ENCODE measurements at regions not wholly inside any gene's neighbourhood (a gene's known extent, or its start where the extent isn't known, plus 50 kb on each side); places are given as distances from the start of the nearest gene placed in this dataset.

- 93 to 100% methylated on average over 2 to 4 of the region's 5 CpGs for WGBS, 2 experiments (ENCODE audit: insufficient coverage in 2 of 2)
- H3K4me1 ChIP-seq (ENCODE audit: control insufficient read depth, insufficient read depth, low read length, poor library complexity, severe bottlenecking), result no peaks in the 10 kb centered on the region
- no peaks in the 10 kb centered on the region for H3K9me3 ChIP-seq (ENCODE audit: control insufficient read depth, low read length)
- H3K36me3 ChIP-seq (ENCODE audit: control insufficient read depth, insufficient read depth, low read length), result no peaks in the 10 kb centered on the region
- no peak overlapping the region for H3K27ac ChIP-seq (ENCODE audit: low read depth, low read length, severe bottlenecking)
- no peak overlapping the region for H3K4me3 ChIP-seq (ENCODE audit: extremely low read depth, insufficient read depth, low read length, poor library complexity, severe bottlenecking)
These were observed 157.5 kb downstream of the ELOVL4 start for GRCh38 chr6:79789896-79790295.

GRCh38 chr6:79788756-79789155, 157.6 kb downstream of the SH3BGRL2 start:
- H3K27ac ChIP-seq (ENCODE audit: low read depth, low read length, severe bottlenecking), result no peak overlapping the region
- WGBS, 2 experiments (ENCODE audit: insufficient coverage in 2 of 2), result 89% methylated on average over 1 of the region's 1 CpG; no CpG with 5 or more reads in 1 of the 2 experiments

DNA sequence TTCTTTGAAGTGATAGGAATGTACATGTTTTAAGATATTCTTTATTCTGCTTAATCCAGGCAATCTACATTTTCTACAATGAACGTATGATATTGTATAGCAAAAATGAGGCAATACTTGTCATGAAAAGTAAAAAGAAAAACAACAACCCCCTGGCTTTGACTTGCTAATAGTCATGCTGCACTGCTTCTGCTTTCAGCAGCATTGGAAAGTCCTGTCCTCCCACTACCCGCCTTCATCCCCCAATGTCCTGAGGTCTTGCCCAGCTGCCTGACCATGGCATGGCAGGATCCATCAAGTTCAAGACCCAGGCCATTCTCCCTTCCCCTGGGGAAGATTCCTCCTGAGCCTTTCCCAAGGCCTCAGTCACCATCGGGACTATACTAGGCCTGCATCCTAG, 156.5 kb downstream of the SH3BGRL2 start:
- no peaks in the 10 kb centered on the region for H3K9me3 ChIP-seq (ENCODE audit: control insufficient read depth, low read length)
- no peaks in the 10 kb centered on the region for H3K36me3 ChIP-seq (ENCODE audit: control insufficient read depth, insufficient read depth, low read length)
- no peak overlapping the region for H3K4me3 ChIP-seq (ENCODE audit: extremely low read depth, insufficient read depth, low read length, poor library complexity, severe bottlenecking)
- no peak overlapping the region for H3K27ac ChIP-seq (ENCODE audit: low read depth, low read length, severe bottlenecking)
- WGBS, 2 experiments (ENCODE audit: insufficient coverage in 2 of 2), result 100% methylated on average over 1 of the region's 3 CpGs; no CpG with 5 or more reads in 1 of the 2 experiments
- no peaks in the 10 kb centered on the region for H3K4me1 ChIP-seq (ENCODE audit: control insufficient read depth, insufficient read depth, low read length, poor library complexity, severe bottlenecking)

More at GRCh38 chr6:79788756-79789155, 157.6 kb downstream of the SH3BGRL2 start:
- no peaks in the 10 kb centered on the region for H3K4me1 ChIP-seq (ENCODE audit: control insufficient read depth, insufficient read depth, low read length, poor library complexity, severe bottlenecking)
- H3K9me3 ChIP-seq (ENCODE audit: control insufficient read depth, low read length), result no peaks in the 10 kb centered on the region
- H3K36me3 ChIP-seq (ENCODE audit: control insufficient read depth, insufficient read depth, low read length), result no peaks in the 10 kb centered on the region
- no peak overlapping the region for H3K4me3 ChIP-seq (ENCODE audit: extremely low read depth, insufficient read depth, low read length, poor library complexity, severe bottlenecking)

DNA sequence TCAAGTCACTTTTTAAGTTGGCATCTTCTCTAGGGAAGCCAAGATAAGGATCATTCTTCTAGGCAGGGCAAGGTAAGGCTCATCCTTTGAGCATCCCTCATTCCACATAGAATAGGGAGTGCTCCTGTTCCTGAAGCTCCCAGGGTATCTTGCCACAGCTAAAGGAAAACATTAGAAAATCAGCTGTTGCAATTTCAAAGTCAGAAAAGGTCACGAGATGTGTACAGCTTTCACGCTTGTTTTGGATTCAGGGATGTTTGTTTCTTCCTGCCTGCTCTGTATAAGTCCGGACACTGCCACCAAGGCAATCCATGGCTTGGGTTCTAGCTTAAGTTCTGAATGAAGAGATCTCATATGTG, 153.2 kb downstream of the SH3BGRL2 start:
- no peak overlapping the region for H3K4me3 ChIP-seq (ENCODE audit: extremely low read depth, insufficient read depth, low read length, poor library complexity, severe bottlenecking)
- H3K9me3 ChIP-seq (ENCODE audit: control insufficient read depth, low read length), result no peaks in the 10 kb centered on the region
- H3K27ac ChIP-seq (ENCODE audit: low read depth, low read length, severe bottlenecking), result no peak overlapping the region
- WGBS, 2 experiments (ENCODE audit: insufficient coverage in 2 of 2), result 77 to 83% methylated on average over 2 of the region's 3 CpGs
- H3K36me3 ChIP-seq (ENCODE audit: control insufficient read depth, insufficient read depth, low read length), result no peaks in the 10 kb centered on the region
- no peaks in the 10 kb centered on the region for H3K4me1 ChIP-seq (ENCODE audit: control insufficient read depth, insufficient read depth, low read length, poor library complexity, severe bottlenecking)

DNA sequence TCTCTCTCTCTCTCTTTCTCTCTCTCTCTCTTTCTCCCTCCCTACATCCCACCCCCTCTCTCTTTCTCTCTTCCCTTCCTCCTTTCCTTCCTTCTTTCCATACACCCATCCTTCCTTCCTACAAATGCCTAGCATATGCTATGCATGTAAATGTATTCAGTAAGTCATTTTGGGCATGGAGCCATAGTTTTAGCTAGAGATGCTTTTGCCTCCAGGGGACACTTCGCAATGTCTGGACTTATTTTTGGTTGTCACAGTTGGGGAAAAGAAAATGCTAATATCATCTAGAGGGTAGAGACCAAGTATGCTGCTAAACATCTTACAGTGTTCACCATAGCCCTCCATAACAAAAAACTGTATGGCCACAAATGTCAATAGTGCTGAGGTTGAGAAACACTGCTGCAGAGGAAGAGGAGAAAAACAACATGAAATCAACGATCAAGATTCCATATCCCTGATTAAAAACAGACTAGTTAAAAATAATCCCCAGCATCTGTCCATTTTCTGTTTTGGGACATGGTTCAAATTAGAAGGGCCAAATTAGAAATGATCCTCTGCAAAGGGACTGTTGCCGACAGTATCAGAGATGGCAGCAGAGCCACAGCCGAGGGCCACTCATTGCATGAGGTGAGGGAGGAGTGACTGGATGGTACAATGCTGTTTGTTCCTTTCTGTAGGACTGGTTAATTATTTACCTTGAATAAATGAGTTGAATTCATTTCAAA, 152.7 kb downstream of the SH3BGRL2 start:
- Histone ChIP-seq H3K9me3 (ENCODE audit: control insufficient read depth, low read length) (no peaks in the 10 kb centered on the region), H3K36me3 (ENCODE audit: control insufficient read depth, insufficient read depth, low read length) (no peaks in the 10 kb centered on the region), H3K27ac (ENCODE audit: low read depth, low read length, severe bottlenecking) (no peak overlapping the region), H3K4me1 (ENCODE audit: control insufficient read depth, insufficient read depth, low read length, poor library complexity, severe bottlenecking) (no peaks in the 10 kb centered on the region), H3K4me3 (ENCODE audit: extremely low read depth, insufficient read depth, low read length, poor library complexity, severe bottlenecking) (no peak overlapping the region)
- 86 to 89% methylated on average over 2 to 3 of the region's 4 CpGs for WGBS, 2 experiments (ENCODE audit: insufficient coverage in 2 of 2)

DNA sequence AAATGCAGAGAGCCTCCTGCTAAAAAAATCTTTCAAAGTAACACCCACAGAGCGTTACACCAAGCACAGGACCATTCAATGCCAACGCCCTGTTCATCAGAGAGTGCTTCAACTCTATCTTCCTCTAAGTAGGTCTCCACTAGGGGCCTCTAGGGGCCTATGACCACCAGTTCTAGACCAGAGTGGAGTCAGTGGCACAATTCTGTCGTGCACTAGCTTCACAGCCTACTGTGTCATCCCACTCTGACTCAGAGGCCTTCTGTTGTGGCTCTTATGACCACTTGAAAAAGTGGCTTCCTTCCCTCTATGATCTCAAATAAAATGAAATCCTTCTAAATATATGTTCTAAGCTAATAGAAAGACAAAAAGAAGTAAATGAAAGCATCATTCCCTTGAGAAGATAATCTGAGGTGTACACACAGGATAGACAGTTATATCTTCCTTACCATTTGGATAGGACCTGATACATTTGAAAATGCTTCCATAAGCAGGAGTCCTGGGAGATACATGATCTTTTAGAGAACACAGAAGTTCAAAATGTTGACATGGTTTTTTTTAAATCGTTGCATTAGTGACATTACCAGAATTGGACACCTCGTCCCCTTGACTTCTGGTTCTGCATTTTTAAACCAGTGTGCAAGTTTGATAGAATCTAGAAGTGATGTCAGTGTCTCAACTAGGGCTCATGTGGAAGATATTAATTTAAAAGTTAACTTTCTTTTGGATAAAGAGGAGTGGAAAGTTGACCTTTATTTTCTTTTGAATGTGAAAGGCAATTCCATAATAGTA, 151.9 kb downstream of the SH3BGRL2 start:
- Histone ChIP-seq H3K9me3 (ENCODE audit: control insufficient read depth, low read length) (no peaks in the 10 kb centered on the region), H3K36me3 (ENCODE audit: control insufficient read depth, insufficient read depth, low read length) (no peaks in the 10 kb centered on the region)
- WGBS, 2 experiments (ENCODE audit: insufficient coverage in 2 of 2), result 89 to 92% methylated on average over 5 of the region's 5 CpGs

GRCh38 chr6:79781916-79782315, 150.8 kb downstream of the SH3BGRL2 start:
- Histone ChIP-seq H3K27ac (ENCODE audit: low read depth, low read length, severe bottlenecking) (no peak overlapping the region), H3K36me3 (ENCODE audit: control insufficient read depth, insufficient read depth, low read length) (no peaks in the 10 kb centered on the region), H3K9me3 (ENCODE audit: control insufficient read depth, low read length) (no peaks in the 10 kb centered on the region), H3K4me1 (ENCODE audit: control insufficient read depth, insufficient read depth, low read length, poor library complexity, severe bottlenecking) (no peaks in the 10 kb centered on the region), H3K4me3 (ENCODE audit: extremely low read depth, insufficient read depth, low read length, poor library complexity, severe bottlenecking) (no peak overlapping the region)
- WGBS, 2 experiments (ENCODE audit: insufficient coverage in 2 of 2), result 90 to 93% methylated on average over 2 to 3 of the region's 4 CpGs

More for the DNA sequence above, 151.9 kb downstream of the SH3BGRL2 start:
- H3K27ac ChIP-seq (ENCODE audit: low read depth, low read length, severe bottlenecking), result no peak overlapping the region
- H3K4me3 ChIP-seq (ENCODE audit: extremely low read depth, insufficient read depth, low read length, poor library complexity, severe bottlenecking), result no peak overlapping the region
- H3K4me1 ChIP-seq (ENCODE audit: control insufficient read depth, insufficient read depth, low read length, poor library complexity, severe bottlenecking), result no peaks in the 10 kb centered on the region

- H3K27ac ChIP-seq (ENCODE audit: low read depth, low read length, severe bottlenecking), result no peak overlapping the region
- no peaks in the 10 kb centered on the region for H3K9me3 ChIP-seq (ENCODE audit: control insufficient read depth, low read length)
- no peak overlapping the region for H3K4me3 ChIP-seq (ENCODE audit: extremely low read depth, insufficient read depth, low read length, poor library complexity, severe bottlenecking)
- 83 to 100% methylated on average over 1 of the region's 1 CpG for WGBS, 2 experiments (ENCODE audit: insufficient coverage in 2 of 2)
- H3K36me3 ChIP-seq (ENCODE audit: control insufficient read depth, insufficient read depth, low read length), result no peaks in the 10 kb centered on the region
- no peaks in the 10 kb centered on the region for H3K4me1 ChIP-seq (ENCODE audit: control insufficient read depth, insufficient read depth, low read length, poor library complexity, severe bottlenecking)
These were observed 149.8 kb downstream of the SH3BGRL2 start for GRCh38 chr6:79780881-79781280.

GRCh38 chr6:79778816-79779215, 147.7 kb downstream of the SH3BGRL2 start:
- Histone ChIP-seq H3K36me3 (ENCODE audit: control insufficient read depth, insufficient read depth, low read length) (no peaks in the 10 kb centered on the region), H3K4me1 (ENCODE audit: control insufficient read depth, insufficient read depth, low read length, poor library complexity, severe bottlenecking) (no peaks in the 10 kb centered on the region), H3K27ac (ENCODE audit: low read depth, low read length, severe bottlenecking) (no peak overlapping the region), H3K9me3 (ENCODE audit: control insufficient read depth, low read length) (no peaks in the 10 kb centered on the region), H3K4me3 (ENCODE audit: extremely low read depth, insufficient read depth, low read length, poor library complexity, severe bottlenecking) (no peak overlapping the region)
- WGBS, 2 experiments (ENCODE audit: insufficient coverage in 2 of 2), result 100% methylated on average over 2 of the region's 4 CpGs

DNA sequence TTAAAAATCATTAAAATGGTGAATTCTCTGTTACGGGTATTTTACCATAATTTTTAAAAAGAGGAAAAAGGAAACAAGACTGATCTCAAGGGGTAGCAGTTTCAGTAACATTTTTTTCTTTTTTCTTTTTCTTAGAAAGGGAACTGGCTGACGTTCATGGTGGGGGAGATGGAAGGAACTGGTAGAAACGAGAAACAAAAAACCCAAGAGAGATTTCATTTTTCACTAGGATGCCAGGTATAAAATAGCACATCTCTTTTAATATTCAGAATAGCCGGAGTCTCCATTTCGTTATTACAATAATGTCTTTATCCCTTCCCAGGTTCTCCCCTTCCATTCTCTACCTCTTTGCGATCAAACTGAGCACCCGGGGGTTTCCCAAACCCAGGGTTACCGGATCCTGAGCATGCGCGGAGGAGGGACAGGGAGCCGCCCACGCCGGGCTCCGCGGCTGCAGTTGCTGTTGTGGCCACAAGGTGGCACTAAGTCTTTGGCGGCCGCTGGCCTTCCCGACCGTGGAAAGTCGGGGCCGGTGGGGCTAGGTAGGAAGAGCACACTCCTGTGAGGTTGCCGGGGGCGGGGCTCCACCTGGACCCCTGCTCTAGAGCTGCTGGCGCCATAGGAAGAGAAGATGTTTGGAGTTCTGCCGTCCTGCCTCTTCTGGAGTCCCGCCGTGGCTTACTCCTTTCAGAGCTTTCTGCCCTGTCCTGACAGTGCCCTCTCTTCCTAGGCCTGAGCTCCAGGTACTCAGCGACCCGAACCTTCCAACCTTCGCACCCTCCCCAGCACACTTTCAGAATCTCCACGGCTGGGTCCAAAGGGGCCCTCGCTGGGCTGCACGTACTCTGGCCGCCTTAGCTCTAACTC, 146.8 kb downstream of the SH3BGRL2 start:
- no peaks in the 10 kb centered on the region for H3K9me3 ChIP-seq (ENCODE audit: control insufficient read depth, low read length)
- 32 to 37% methylated on average over 20 to 28 of the region's 34 CpGs for WGBS, 2 experiments (ENCODE audit: insufficient coverage in 2 of 2)
- H3K27ac ChIP-seq (ENCODE audit: low read depth, low read length, severe bottlenecking), result no peak overlapping the region
- H3K36me3 ChIP-seq (ENCODE audit: control insufficient read depth, insufficient read depth, low read length), result no peaks in the 10 kb centered on the region
- no peak overlapping the region for H3K4me3 ChIP-seq (ENCODE audit: extremely low read depth, insufficient read depth, low read length, poor library complexity, severe bottlenecking)
- no peaks in the 10 kb centered on the region for H3K4me1 ChIP-seq (ENCODE audit: control insufficient read depth, insufficient read depth, low read length, poor library complexity, severe bottlenecking)
